ENCODE measurements at regions not wholly inside any gene's neighbourhood (a gene's known extent, or its start where the extent isn't known, plus 50 kb on each side); places are given as distances from the start of the nearest gene placed in this dataset.

- TF ChIP-seq CTCF (conservative IDR thresholded peaks at IDR 0.05; ENCODE audit: low read depth, low read length) (no peak), EZH2 (IDR thresholded peaks at IDR 0.05; ENCODE audit: borderline replicate concordance, low read depth, low read length, poor library complexity, severe bottlenecking) (no peak)
These were observed 295.7 kb downstream of the KCNJ2 start for GRCh38 chr17:70464995-70465394.
